Gastrocnemius medialis (tissue), 4 donors: ENCODE measurements at regions not wholly inside any gene's neighbourhood (a gene's known extent, or its start where the extent isn't known, plus 50 kb on each side); places are given as distances from the start of the nearest gene placed in this dataset.

Experiments used
- CTCF ChIP-seq, 5 experiments: fragments of 450-650 bp in 3 of 5; fragments of 200-600 bp in 2 of 5; sonication (generic) in 2 of 5; IDR thresholded peaks in 4 of 5; conservative IDR thresholded peaks in 1 of 5; 1 replicate in 4 of 5; 2 replicates in 1 of 5; pipeline ENCODE4 v1.5.1; 2016 to 2019; ENCODE audit warnings: antibody characterized with exemption in 5 of 5, mild to moderate bottlenecking in 3 of 5, moderate library complexity in 3 of 5
- POLR2A ChIP-seq, 2 donors: fragments of 450-650 bp; IDR thresholded peaks; one replicate each; pipeline ENCODE4 v1.6.1; 2017; ENCODE audit warnings: antibody characterized with exemption in 2 of 2, mild to moderate bottlenecking in 2 of 2, moderate library complexity in 2 of 2

GRCh38 chr20:17885076-17885475 lies 83.5 kb downstream of the SNX5 start:
- TF ChIP-seq CTCF (IDR thresholded peaks at IDR 0.05 in 4 of 5, conservative IDR thresholded peaks at IDR 0.05 in 1 of 5): no peak
- TF ChIP-seq POLR2A (IDR thresholded peaks at IDR 0.05): no peak
